ENCODE measurements at regions not wholly inside any gene's neighbourhood (a gene's known extent, or its start where the extent isn't known, plus 50 kb on each side); places are given as distances from the start of the nearest gene placed in this dataset.

DNA sequence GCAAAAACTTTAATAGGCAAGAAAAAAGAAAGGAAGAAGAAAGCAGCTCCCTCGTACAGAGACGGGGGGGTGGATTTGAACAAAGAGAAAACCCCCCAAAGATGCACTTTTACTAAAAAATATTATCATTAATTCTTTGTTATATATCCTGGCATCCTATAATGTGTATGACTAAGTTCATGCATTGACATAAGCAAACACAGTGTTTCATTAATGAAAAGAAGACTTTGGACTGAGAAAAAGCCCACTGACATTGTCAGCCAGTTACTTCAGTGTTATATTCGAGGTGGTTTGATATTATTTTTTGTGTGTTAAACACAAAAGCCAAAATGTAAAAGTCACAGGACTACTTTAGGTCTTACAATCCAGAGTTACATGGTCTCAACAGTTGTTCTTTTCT lies 110.1 kb upstream of the DPYD start:
- no peak for TF ChIP-seq POLR2A (IDR thresholded peaks at IDR 0.05)
- TF ChIP-seq, protein P1, sequence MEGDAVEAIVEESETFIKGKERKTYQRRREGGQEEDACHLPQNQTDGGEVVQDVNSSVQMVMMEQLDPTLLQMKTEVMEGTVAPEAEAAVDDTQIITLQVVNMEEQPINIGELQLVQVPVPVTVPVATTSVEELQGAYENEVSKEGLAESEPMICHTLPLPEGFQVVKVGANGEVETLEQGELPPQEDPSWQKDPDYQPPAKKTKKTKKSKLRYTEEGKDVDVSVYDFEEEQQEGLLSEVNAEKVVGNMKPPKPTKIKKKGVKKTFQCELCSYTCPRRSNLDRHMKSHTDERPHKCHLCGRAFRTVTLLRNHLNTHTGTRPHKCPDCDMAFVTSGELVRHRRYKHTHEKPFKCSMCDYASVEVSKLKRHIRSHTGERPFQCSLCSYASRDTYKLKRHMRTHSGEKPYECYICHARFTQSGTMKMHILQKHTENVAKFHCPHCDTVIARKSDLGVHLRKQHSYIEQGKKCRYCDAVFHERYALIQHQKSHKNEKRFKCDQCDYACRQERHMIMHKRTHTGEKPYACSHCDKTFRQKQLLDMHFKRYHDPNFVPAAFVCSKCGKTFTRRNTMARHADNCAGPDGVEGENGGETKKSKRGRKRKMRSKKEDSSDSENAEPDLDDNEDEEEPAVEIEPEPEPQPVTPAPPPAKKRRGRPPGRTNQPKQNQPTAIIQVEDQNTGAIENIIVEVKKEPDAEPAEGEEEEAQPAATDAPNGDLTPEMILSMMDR (IDR thresholded peaks at IDR 0.05) = no peak

Measured in adrenal gland (tissue), 5 donors.